ENCODE measurements at regions not wholly inside any gene's neighbourhood (a gene's known extent, or its start where the extent isn't known, plus 50 kb on each side); places are given as distances from the start of the nearest gene placed in this dataset.

DNA sequence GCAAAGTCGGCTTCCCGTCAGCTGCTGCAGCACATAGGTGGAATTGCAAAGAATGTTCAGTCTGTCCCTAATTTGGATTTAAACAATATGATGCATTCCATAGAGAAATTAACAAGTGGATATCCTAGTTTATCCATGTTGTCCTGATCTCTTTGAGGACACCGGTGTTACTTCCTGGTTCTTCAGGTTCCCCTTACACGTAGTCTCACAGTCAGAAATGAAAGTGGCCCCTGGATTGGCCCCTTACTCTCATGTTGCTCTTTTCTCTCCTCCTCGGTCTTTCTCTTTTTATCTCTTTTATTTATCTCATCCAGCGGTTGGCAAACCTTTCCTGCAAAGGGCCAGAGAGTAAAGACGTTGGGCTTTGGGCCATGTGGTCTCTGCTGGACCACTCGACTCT is 265.1 kb downstream of the GAS1 start:
- in situ Hi-C loops (cut with HindIII; ENCODE audit: low pct_unique_long_range_greater_than_20kb, low sequenced_read_pairs), result no loop called here
- no peak for DNase-seq (ENCODE audit: low read depth)

DNA sequence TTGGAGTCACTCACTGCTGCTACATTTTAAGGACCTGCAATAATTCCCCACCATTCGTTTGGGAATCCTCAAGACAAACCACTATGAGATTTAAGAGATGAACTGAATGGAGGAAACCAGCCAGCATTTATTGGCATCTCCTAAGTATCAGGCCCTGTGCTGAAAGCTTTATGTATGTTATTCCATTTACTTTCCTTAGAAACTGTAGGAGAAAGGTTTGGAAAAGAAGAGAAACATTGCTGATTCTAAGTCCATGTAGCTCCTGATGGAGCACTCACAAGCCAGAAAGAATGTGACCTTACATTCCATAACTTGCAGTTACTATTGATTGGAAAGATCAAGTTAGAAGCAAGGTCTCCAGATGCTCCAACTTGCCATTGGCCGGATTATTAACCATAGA is 267.4 kb downstream of the GAS1 start:
- in situ Hi-C loops (cut with HindIII; ENCODE audit: low pct_unique_long_range_greater_than_20kb, low sequenced_read_pairs), result no loop called here
- no peak for DNase-seq (ENCODE audit: low read depth)

DNA sequence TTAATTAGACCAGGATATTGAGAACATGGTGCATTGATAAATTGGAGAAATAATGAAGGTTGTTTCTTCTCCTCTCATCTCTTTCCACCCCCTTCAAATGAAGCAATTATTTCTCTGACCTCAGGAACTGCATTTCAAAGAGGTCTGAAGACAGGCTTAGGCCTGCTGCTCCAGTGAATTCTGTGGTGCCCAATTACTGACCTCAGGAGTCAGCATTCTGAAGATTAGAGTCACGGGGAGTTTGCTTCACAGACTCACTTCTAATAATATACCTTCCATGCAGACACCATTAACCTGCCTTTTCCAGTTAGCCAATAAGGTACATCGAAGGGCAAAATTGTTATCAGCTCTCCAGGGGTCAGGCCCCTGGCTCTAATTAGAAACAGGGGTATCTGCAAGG is 270.9 kb downstream of the GAS1 start:
- in situ Hi-C loops (cut with HindIII; ENCODE audit: low pct_unique_long_range_greater_than_20kb, low sequenced_read_pairs), result no loop called here

DNA sequence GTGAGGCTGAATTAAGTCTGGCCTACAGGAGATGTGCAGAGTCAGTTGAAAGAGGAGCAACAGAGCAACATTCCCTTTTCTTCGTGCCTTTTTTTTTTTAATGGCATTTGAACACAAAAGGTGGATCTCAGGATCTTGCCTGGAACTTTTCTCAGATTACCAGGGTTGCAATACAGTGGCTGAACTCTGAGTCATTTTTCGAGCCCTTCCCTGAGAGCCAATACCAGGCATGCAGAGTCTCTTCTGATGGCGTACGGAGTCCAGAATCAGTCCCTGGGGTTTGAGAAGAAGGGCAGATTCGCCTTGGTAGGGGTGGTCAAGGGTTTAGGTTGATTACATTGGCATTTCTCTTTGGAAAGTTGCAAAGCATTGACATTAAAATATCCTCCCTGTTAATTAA is 271.5 kb downstream of the GAS1 start:
- no peak for DNase-seq (ENCODE audit: low read depth)
- in situ Hi-C loops (cut with HindIII; ENCODE audit: low pct_unique_long_range_greater_than_20kb, low sequenced_read_pairs), result no loop called here

More for the DNA sequence above, 270.9 kb downstream of the GAS1 start:
- DNase-seq (ENCODE audit: low read depth), result no peak

DNA sequence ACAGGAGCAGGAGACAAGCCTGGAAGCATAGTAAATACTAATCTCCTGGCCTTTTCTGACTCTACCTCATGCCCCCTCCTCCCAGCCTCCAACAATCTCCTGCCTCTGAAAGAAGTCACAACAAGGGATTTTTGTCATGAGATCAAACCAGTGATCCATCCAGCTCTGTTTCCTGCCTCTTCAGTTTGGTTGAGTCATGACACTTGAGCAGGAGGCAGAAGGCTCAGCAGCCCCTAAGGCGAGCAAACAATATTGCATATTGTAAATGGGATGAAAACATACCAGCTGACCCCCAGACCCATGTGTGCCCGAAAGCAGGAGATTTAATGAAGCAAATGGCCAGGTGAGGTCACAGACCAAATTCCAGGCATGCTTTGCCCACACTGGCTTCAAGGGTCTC is 272.8 kb downstream of the GAS1 start:
- in situ Hi-C loops (cut with HindIII; ENCODE audit: low pct_unique_long_range_greater_than_20kb, low sequenced_read_pairs), result no loop called here
- no peak for DNase-seq (ENCODE audit: low read depth)

DNA sequence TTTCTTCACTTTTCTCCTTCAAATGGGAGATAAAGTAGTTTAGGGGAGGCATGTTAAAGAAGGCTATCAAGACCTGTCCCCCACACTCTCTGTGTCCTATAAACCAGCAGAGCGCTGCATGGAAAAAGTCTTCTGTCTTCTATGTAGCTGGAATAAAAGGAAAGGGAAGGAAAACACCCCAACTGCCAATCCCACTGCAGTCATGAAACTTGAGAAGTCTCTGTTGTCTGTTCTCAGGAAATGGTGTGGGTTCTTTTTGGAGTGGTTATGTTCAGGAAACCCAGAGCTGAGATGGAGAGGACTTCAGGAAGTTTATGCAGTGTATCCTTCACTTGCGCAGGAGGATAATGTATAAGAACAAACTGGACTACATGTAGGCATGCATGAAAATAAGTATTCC is 274.3 kb downstream of the GAS1 start:
- DNase-seq (ENCODE audit: low read depth), result no peak
- in situ Hi-C loops (cut with HindIII; ENCODE audit: low pct_unique_long_range_greater_than_20kb, low sequenced_read_pairs), result no loop called here

DNA sequence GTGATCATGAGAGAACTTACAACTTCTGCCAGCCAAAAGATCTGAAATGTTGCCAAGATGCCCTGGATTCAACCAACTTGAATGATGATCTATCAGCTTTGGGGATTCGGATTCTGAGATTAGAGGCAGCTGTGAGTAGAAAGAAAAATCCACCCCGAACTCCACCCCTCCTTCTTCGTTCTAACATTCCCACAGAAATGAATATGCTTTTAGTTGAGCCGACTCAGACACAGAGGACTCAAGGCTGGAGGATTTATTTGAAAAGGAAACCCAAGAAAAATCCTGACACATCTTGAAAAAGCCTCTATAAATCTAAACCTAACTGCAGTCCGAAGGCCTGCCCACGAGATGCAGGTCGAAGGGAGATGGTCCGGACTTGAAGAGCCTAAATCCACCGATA is 275.0 kb downstream of the GAS1 start:
- no peak for DNase-seq (ENCODE audit: low read depth)
- in situ Hi-C loops (cut with HindIII; ENCODE audit: low pct_unique_long_range_greater_than_20kb, low sequenced_read_pairs), result no loop called here

DNA sequence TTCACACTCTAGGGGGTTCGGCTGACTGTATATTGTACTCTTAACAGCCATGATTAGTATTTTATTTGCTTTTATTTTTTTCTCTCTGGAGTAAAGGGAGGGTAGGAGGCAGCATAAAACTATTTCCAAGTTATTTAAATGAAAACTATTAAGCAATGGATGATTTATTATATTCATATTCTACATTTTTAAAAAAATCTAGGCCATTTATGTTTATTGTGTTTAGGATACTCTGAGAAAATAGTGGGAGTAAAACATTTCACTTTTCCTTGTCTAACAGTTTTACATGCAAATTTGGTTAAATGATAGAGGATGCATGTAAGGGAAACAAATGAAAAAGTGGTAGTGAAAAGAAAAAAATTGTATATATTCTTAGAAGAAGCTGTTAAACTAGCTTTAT is 276.3 kb downstream of the GAS1 start:
- no peak for DNase-seq (ENCODE audit: low read depth)
- in situ Hi-C loops (cut with HindIII; ENCODE audit: low pct_unique_long_range_greater_than_20kb, low sequenced_read_pairs), result no loop called here

DNA sequence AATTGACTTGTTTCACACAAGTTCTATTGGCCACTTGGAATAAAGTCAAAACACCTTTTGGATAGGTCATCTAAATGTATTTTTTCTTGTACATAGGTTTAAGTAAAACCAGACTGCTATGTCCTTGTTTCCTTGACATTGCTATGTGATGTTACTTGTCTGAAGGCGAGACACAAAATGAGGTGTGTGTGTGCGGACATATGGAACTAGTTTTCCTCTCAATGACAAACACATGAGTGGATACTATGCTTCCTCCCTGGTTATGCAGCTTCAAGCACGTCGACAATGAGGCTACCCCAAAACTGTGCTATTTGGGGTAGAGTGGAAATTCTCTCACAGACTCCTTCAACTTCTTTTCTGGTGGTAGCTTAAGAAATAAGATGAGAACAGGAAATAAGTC is 276.8 kb downstream of the GAS1 start:
- DNase-seq (ENCODE audit: low read depth), result no peak
- in situ Hi-C loops (cut with HindIII; ENCODE audit: low pct_unique_long_range_greater_than_20kb, low sequenced_read_pairs), result no loop called here

DNA sequence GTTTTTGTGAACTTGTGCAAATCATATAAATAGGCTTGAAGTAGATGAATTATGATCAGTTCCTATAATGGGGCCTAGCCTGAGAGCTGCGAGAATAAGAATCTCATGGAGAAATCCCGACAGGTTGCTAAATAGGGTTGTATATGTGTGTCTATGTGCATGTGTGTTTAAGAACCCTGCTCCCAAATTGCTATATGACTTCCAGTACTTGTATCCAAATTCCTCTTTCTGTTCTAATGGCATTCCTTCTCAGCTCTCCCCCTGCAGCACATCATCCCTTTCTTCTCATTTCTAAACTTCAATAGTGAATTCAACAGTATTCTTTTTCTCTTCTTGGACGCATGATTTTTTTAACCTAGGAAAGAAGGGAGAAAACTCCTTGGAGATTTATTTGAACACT is 277.2 kb downstream of the GAS1 start:
- in situ Hi-C loops (cut with HindIII; ENCODE audit: low pct_unique_long_range_greater_than_20kb, low sequenced_read_pairs), result no loop called here
- DNase-seq (ENCODE audit: low read depth), result no peak

DNA sequence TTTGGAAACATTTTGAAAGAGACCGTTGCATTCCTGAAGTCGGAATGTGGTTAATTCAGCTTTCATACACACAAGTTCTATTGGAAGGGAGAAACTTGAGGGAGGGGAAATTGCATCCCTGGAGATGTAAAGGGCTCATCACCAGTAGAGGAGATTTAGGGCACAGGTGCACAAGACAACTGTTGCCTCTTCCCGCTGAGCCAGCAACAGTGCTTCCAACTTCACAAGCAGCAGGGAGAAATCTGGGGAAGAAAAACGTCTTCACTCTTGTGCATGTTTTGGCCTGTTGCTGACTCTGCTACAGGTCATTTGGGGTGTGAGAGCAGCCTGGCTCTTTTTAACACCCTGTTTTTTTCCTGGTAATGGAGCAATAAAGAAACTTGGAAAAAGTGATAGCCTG is 277.9 kb downstream of the GAS1 start:
- DNase-seq (ENCODE audit: low read depth), result no peak
- in situ Hi-C loops (cut with HindIII; ENCODE audit: low pct_unique_long_range_greater_than_20kb, low sequenced_read_pairs), result no loop called here

DNA sequence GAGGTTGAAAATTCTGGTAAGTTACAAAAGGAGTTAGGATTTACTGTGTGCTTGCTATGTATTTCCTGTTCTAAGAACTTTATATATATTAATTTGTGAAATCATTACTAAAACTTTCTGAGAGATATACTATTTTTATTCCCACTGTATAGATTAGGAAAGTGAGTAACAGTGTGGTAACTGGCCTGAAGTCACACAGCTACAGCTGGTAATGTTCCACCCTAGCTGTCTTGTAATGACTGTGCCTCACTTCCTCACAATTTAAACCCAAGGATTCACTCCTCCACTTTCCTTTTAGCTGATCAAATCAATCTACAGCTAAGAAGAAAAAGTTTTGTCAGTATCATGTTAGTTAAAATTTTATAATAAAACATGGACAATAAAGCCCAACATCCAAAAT is 278.8 kb downstream of the GAS1 start:
- no peak for DNase-seq (ENCODE audit: low read depth)
- in situ Hi-C loops (cut with HindIII; ENCODE audit: low pct_unique_long_range_greater_than_20kb, low sequenced_read_pairs), result no loop called here

DNA sequence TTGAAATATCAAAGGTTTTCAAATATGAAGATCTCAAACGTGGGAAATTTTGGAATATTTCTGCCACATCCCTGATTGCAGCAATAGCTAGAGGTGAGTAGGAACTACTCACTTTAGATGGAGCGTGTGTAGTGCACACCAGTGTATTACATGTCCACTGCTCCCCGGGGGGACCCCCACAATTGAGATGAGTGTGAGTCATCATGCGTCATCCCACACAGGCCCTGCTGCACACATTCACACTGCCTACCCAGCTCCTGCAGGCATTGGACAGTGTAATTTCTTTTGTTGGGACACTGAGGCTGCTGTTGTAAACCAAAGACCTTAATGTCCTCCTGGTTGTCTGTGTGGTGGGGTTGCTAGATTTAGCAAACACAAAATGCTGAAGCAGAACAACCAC is 280.0 kb downstream of the GAS1 start:
- DNase-seq (ENCODE audit: low read depth), result no peak
- in situ Hi-C loops (cut with HindIII; ENCODE audit: low pct_unique_long_range_greater_than_20kb, low sequenced_read_pairs), result no loop called here

DNA sequence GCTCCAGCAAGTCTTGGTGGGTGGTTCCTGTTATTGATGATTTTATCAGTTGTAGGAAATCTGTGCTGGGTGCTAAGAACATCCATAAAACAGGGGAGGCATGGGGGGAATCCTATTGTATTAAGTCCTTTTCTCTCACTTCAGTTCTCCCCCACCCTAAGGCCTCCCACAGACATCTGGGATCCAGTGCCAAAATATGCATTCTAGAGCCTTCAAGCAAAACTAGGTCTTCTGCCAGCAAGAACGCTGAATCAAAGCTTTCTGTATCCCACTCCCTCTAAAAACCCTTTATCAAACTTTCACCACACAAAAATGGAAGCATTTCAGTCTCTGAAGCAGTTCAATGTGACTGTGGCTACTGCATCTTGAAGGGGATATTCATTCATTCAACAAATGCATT is 281.9 kb downstream of the GAS1 start:
- in situ Hi-C loops (cut with HindIII; ENCODE audit: low pct_unique_long_range_greater_than_20kb, low sequenced_read_pairs), result no loop called here

DNA sequence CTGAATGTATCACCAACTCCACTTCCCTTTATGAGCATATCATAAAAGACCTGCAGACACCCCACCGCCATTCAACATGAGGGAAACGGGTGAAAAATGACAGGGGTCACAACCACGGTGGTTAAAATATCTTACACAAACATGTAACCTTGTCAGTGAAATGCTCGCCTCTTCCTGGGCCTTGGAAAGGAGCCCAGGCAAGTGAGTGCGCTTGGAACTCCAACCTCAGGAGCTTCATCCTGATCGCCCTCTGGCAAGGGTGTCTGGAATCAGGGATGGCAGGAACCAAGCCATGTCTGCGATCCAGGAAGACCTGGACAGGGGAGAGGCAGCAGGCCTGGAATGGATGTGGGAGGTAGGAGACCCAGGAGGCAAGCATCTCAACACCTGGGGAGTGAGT is 282.7 kb downstream of the GAS1 start:
- in situ Hi-C loops (cut with HindIII; ENCODE audit: low pct_unique_long_range_greater_than_20kb, low sequenced_read_pairs), result no loop called here
- DNase-seq (ENCODE audit: low read depth), result no peak

More for the DNA sequence above, 281.9 kb downstream of the GAS1 start:
- no peak for DNase-seq (ENCODE audit: low read depth)

DNA sequence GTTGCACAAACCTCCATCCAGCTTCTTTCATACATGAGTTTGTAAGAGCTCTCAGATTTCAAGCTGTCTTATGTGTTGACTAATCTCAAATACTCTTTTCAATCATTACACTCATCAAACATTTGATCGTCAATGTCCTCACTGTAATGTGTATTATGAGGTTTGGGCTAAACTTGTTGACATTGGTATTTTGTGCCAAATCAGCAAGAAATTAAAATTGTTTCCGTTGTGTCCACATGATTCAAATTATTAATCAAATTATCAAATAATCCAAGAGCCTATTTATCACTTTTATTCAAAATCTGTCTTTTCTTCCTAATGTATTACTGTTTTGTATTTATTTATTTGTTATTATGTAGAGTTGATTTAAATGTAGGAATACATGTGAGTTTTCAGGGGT is 283.4 kb downstream of the GAS1 start:
- in situ Hi-C loops (cut with HindIII; ENCODE audit: low pct_unique_long_range_greater_than_20kb, low sequenced_read_pairs), result no loop called here
- no peak for DNase-seq (ENCODE audit: low read depth)

DNA sequence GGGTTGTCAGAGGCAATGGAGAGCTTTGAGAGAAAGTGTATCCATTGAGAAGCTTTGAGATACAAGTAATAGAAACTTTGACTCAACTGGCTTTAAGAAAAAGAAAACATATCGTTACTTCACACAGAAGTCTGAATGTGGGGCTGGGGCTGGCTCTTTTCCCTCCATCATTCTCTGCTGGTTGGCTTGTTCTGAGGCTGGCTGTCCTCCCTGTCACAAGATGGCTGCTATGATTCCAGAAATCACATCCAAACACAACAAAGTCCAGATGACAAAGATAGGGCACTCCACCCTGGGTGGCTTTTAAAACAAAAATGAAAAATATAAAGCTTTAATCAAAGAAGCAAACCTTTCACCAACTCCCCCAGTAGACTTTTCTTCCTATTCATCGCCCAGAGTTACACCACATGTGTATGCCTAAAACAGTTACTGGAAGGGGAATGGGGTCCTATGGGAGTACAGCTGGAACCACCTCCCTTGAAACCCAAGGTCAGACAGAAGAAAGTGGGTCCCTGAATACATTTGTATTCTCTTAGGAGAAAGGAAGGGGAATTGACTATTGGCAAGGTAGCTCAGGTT is 284.3 kb downstream of the GAS1 start:
- in situ Hi-C loops (cut with HindIII; ENCODE audit: low pct_unique_long_range_greater_than_20kb, low sequenced_read_pairs), result no loop called here
- no peak for DNase-seq (ENCODE audit: low read depth)

DNA sequence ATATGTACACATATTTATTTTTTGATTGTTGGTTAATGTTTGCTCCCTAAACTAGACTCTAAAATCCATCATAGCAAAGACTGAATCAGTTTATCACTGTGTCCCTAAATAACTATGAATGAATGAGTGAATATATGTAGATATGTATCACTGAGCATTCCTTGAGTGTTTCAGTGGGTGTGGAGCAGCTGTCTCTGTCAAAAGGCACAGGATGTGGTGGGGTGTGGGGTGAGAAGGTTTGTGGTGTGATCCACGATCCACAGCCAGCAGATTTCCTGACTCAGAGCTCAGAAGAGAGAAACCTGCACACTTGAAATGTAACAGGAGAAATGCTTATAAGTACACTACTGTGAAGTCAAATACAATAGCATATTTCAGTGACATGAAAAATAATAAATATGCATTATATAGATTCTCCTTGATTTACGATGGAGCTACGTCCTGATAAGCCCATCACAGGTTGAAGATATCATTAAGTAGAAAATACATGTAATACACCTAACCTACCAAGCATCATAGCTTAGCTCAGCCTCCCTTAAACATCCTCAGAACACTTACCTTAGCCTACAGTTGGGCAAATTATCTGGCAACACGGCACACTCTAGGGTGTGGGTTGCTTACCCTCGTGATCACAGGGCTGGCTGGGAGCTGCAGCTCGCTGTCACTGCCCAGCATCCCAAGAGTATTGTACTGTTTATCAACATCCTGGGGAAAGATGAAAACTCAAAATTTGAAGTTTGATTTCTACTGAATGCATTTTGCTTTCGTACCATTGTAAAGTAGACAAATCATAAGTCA is 287.0 kb downstream of the GAS1 start:
- DNase-seq (ENCODE audit: low read depth), result no peak
- in situ Hi-C loops (cut with HindIII; ENCODE audit: low pct_unique_long_range_greater_than_20kb, low sequenced_read_pairs), result no loop called here

DNA sequence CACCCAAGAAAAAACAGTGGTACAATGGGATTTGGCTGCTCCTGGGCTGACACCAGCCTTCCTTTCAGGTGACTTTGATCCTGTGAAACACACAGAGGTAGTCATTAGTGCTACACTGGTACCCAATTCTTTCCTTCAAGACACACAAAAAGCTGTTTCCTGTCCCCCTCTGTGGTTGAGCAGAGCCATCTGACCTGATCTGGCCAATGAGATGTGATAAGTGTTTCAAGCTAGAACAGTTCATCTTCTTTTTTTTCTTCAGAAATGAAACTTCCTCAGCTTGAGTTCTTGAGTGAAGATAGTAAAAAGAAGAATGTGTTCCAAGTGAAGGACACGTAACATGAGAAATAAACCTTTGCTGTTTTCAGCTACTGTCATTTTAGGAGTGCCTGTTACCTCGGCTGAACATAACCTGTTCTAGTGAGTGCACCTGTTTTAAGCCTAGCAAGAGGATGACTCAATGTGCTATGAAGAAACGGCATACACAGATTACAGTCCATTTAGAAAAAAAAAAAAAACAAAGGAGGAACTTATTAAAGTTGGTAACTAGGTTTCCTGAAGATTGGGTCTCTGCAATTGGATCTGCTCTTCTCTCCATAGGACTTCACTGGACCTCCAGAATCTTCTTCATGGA is 287.8 kb downstream of the GAS1 start:
- no peak for DNase-seq (ENCODE audit: low read depth)
- in situ Hi-C loops (cut with HindIII; ENCODE audit: low pct_unique_long_range_greater_than_20kb, low sequenced_read_pairs), result no loop called here

DNA sequence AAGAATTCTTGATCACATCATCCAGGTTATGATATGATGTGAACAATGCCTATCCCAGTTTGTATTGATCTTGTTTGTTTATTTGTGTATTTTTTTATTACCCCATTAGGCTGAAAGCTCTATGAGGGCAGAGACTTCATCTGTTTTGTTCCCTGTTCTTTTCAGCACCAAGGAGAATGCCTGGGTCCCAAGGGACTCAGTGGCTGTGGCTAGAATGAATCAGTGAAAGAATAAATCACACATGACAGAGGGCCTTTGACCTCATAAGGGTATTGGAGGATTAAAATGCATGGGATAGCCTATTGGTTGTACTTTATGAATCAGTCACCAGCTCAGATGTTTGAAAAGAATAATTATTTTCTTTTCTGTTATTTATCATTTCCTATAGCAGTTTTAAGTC is 292.2 kb downstream of the GAS1 start:
- no peak for DNase-seq (ENCODE audit: low read depth)
- in situ Hi-C loops (cut with HindIII; ENCODE audit: low pct_unique_long_range_greater_than_20kb, low sequenced_read_pairs), result no loop called here
